ENCODE measurements at regions not wholly inside any gene's neighbourhood (a gene's known extent, or its start where the extent isn't known, plus 50 kb on each side); places are given as distances from the start of the nearest gene placed in this dataset.

GRCh38 chrX:40446921-40447320 is 133.8 kb upstream of the ATP6AP2 start:
- H3K9ac ChIP-seq, result no peak overlapping the region
- peak overlapping the region in 1 of 2 experiments; percentile 97; a peak in 1 of 4 replicates for H3K27ac ChIP-seq (ENCODE audit: low read depth in 2 of 2, low read length in 1 of 2)
- peaks cover 41% of the 10 kb centered on the region; the same call in 1 of the 2 replicates for H3K27me3 ChIP-seq (ENCODE audit: insufficient read depth)
- no peaks in the 10 kb centered on the region for H3K9me3 ChIP-seq
- H3K4me2 ChIP-seq, result no peak overlapping the region
- ChIA-PET POLR2A (no interaction called here), CTCF (no interaction called here)
- H3K79me2 ChIP-seq (ENCODE audit: insufficient read depth), result no peaks in the 10 kb centered on the region
- H3F3A ChIP-seq (replicated peaks; ENCODE audit: insufficient read depth), result no peaks in the 10 kb centered on the region
- H3K36me3 ChIP-seq (replicated peaks in 1 of 2; ENCODE audit: control insufficient read depth in 1 of 2, insufficient read depth in 2 of 2, low read length in 1 of 2), result no peaks in the 10 kb centered on the region
- WGBS (ENCODE audit: low lambda C conversion rate), result 31% methylated on average over 4 of the region's 6 CpGs
- no peak for DNase-seq
- TF ChIP-seq EP300 (IDR thresholded peaks at IDR 0.05; ENCODE audit: borderline replicate concordance in 1 of 2, low read depth in 1 of 2, low read length in 1 of 2), result no peak
- no peaks in the 10 kb centered on the region for H3K9me2 ChIP-seq
- no peaks in the 10 kb centered on the region for H4K20me1 ChIP-seq (ENCODE audit: insufficient read depth)
- no peak overlapping the region for H2AFZ ChIP-seq (ENCODE audit: low read depth)
- peaks cover 0 to 41% of the 10 kb centered on the region in 2 experiments; a peak in 1 of 4 replicates for H3K4me1 ChIP-seq (ENCODE audit: control insufficient read depth in 1 of 2, insufficient read depth in 2 of 2, low read depth in 1 of 2, low read length in 1 of 2)
- no peak overlapping the region for H3K4me3 ChIP-seq (ENCODE audit: low read depth in 2 of 2, low read length in 1 of 2)

GRCh38 chrX:40445691-40446090 is 135.1 kb upstream of the ATP6AP2 start:
- Histone ChIP-seq H2AFZ (ENCODE audit: low read depth) (no peak overlapping the region), H3K36me3 (replicated peaks in 1 of 2; ENCODE audit: control insufficient read depth in 1 of 2, insufficient read depth in 2 of 2, low read length in 1 of 2) (no peaks in the 10 kb centered on the region), H3K9me2 (no peaks in the 10 kb centered on the region), H3K79me2 (ENCODE audit: insufficient read depth) (no peaks in the 10 kb centered on the region), H3K4me1 (ENCODE audit: control insufficient read depth in 1 of 2, insufficient read depth in 2 of 2, low read depth in 1 of 2, low read length in 1 of 2) (peaks cover 0 to 34% of the 10 kb centered on the region in 2 experiments; a peak in 1 of 4 replicates), H3K9me3 (no peaks in the 10 kb centered on the region), H3K9ac (no peak overlapping the region), H3K4me2 (no peak overlapping the region), H3K27ac (ENCODE audit: low read depth in 2 of 2, low read length in 1 of 2) (peak overlapping the region in 1 of 2 experiments; percentile 89; a peak in 2 of 4 replicates), H3K4me3 (ENCODE audit: low read depth in 2 of 2, low read length in 1 of 2) (no peak overlapping the region), H4K20me1 (ENCODE audit: insufficient read depth) (no peaks in the 10 kb centered on the region), H3K27me3 (ENCODE audit: insufficient read depth) (peaks cover 33% of the 10 kb centered on the region; the same call in 1 of the 2 replicates), H3F3A (replicated peaks; ENCODE audit: insufficient read depth) (no peaks in the 10 kb centered on the region)
- POLR2A ChIA-PET, result no interaction called here
- DNase-seq, result no peak
- whole genome bisulfite sequencing (ENCODE audit: low lambda C conversion rate), result 37% methylated on average over 3 of the region's 3 CpGs
- TF ChIP-seq ZBTB33 (IDR thresholded peaks at IDR 0.05; ENCODE audit: borderline replicate concordance, low read depth) (no peak), RAD21 (IDR thresholded peaks at IDR 0.05; ENCODE audit: low read length) (no peak), REST (IDR thresholded peaks at IDR 0.05; ENCODE audit: low read depth, low read length) (no peak), EZH2phosphoT487 (IDR thresholded peaks at IDR 0.05; ENCODE audit: borderline replicate concordance, low read depth) (no peak), RCOR1 (IDR thresholded peaks at IDR 0.05; ENCODE audit: low read length) (no peak), TEAD4 (IDR thresholded peaks at IDR 0.05; ENCODE audit: borderline replicate concordance, insufficient read depth) (no peak), MEF2A (IDR thresholded peaks at IDR 0.05; ENCODE audit: borderline replicate concordance, low read depth) (no peak), USF2 (IDR thresholded peaks at IDR 0.05; ENCODE audit: borderline replicate concordance, low read depth, low read length) (no peak), POLR2AphosphoS5 (IDR thresholded peaks at IDR 0.05; ENCODE audit: low read depth, low read length) (no peak), CHD2 (IDR thresholded peaks at IDR 0.05; ENCODE audit: low read length, partially characterized antibody) (no peak), TCF12 (IDR thresholded peaks at IDR 0.05) (no peak), IRF3 (IDR thresholded peaks at IDR 0.05; ENCODE audit: low read depth, low read length) (no peak), FOXM1 (IDR thresholded peaks at IDR 0.05; ENCODE audit: low read depth) (no peak), MXI1 (IDR thresholded peaks at IDR 0.05; ENCODE audit: low read depth, low read length) (no peak), RFX5 (IDR thresholded peaks at IDR 0.05; ENCODE audit: low read length) (no peak), GATA2 (CRISPR knock-in tag; IDR thresholded peaks at IDR 0.05) (no peak), MAX (IDR thresholded peaks at IDR 0.05; ENCODE audit: low read depth) (no peak), YY1 (IDR thresholded peaks at IDR 0.05; ENCODE audit: low read depth) (no peak)
- CTCF ChIA-PET, result interaction anchor here (0.7 kb wide), 1 partner anchor 1863 kb away, joined by 3 read pairs; no protein-coding TSS in a partner anchor

Measured in SK-N-SH (cell line).